Prostate gland (tissue), 2 donors: ENCODE measurements at regions not wholly inside any gene's neighbourhood (a gene's known extent, or its start where the extent isn't known, plus 50 kb on each side); places are given as distances from the start of the nearest gene placed in this dataset.
"Not testable (repeated sequence)": the region's sequence is repeated elsewhere in the genome, so short reads cannot be mapped to it uniquely, and the experiment has no call there.

Experiments used
- DNase-seq: peaks from one replicate; pipeline ENCODE4 v3.0.0-alpha.2; 2019; ENCODE audit warnings: low spot score
- H3K27ac ChIP-seq, 2 donors: fragments of 200-600 bp; sonication (generic); 2 replicates each; pipeline ENCODE4 v1.5.1; 2017 to 2019
- H3K27me3 ChIP-seq: fragments of 200-600 bp; sonication (generic); replicated peaks from 2 replicates; pipeline ENCODE4 v1.5.1; 2019; ENCODE audit not compliant: insufficient read depth
- H3K36me3 ChIP-seq, 2 donors: fragments of 200-600 bp; sonication (generic); 1 replicate in 1 of 2; 2 replicates in 1 of 2; pipeline versions ENCODE4 v1.5.1 to v1.8.1; 2017 to 2019
- H3K4me1 ChIP-seq: fragments of 200-600 bp; sonication (generic); replicated peaks from 2 replicates; pipeline ENCODE4 v1.5.1; 2019
- H3K4me3 ChIP-seq, 2 donors: fragments of 200-600 bp; sonication (generic); 2 replicates each; pipeline ENCODE4 v1.5.1; 2017 to 2019
- H3K9me3 ChIP-seq: fragments of 200-600 bp; sonication (generic); 2 replicates; pipeline ENCODE4 v1.5.1; 2017
- CTCF ChIP-seq, 4 experiments: fragments of 200-600 bp in 2 of 4; fragments of 450-650 bp in 2 of 4; sonication (generic) in 2 of 4; IDR thresholded peaks; 1 replicate in 3 of 4; 2 replicates in 1 of 4; pipeline ENCODE4 v1.5.1; 2016 to 2019; ENCODE audit warnings: antibody characterized with exemption in 4 of 4, mild to moderate bottlenecking in 2 of 4, moderate library complexity in 2 of 4
- POLR2A ChIP-seq: fragments of 450-650 bp; IDR thresholded peaks from one replicate; pipeline ENCODE4 v1.6.1; 2016; ENCODE audit warnings: antibody characterized with exemption, mild to moderate bottlenecking
- POLR2AphosphoS5 ChIP-seq: sonication (generic); formaldehyde crosslinking; IDR thresholded peaks from one replicate; pipeline ENCODE4 v1.6.1; 2017; ENCODE audit warnings: antibody characterized with exemption
- WGBS: methylation state at CpG from one replicate; pipeline ENCODE4 v1.1.5; 2018; 5-methylcytosine and 5-hydroxymethylcytosine counted together
- intact Hi-C: fragments of 100-400 bp; cut with DNase I; formaldehyde crosslinking; loops from one replicate; pipeline ENCODE4 v1.14.2; 2022

GRCh38 chr13:99087098-99087953 lies 109.5 kb upstream of the DOCK9 start:
- DNase-seq, result peak; percentile 91
- Histone ChIP-seq H3K9me3 (no peaks in the 10 kb centered on the region), H3K4me1 (peaks cover 4% of the 10 kb centered on the region), H3K27ac (peak overlapping the region; percentile 96 to 97), H3K4me3 (peak overlapping the region; percentile 84), H3K27me3 (no peaks in the 10 kb centered on the region), H3K36me3 (no peaks in the 10 kb centered on the region)
- intact Hi-C loops, result loop anchor here (5.0 kb wide), 1 partner anchor 115 kb away; the partner anchor contains the start of gene UBAC2
- 0% methylated on average over 37 of the region's 92 CpGs for WGBS
- peak in 2 of 4 experiments; percentile 30 to 45 for TF ChIP-seq CTCF (IDR thresholded peaks at IDR 0.05)
- peak; percentile 90 for TF ChIP-seq POLR2A
- TF ChIP-seq POLR2AphosphoS5, result peak; percentile 93

DNA sequence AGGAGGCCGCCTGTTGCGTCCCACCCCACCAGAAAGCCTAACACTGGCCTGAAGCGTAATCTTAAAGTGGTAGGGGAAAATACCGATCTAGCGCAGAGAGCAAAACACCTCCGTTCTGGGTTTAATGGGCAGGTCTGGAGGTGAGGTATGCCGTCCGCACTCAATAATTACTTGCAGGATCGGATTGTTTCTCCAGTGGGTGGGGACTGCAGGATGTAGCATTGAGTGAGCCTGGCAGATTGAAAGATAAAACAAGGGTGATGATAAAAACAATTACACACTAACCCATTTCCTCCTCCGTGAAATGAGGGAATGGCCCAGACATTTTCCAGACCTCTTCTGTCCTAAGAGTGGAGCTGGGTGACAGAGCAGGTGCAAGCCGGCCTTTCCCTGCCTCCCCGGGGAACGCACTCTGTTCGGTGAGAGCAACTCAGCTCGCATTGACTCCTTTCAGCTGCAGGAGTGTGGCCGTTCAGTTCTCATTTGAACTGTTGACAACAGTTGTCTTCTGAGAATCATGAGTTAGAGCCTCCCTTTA lies 110.2 kb upstream of the DOCK9 start:
- peaks cover 4% of the 10 kb centered on the region for H3K4me1 ChIP-seq
- H3K9me3 ChIP-seq, result no peaks in the 10 kb centered on the region
- no peak for TF ChIP-seq POLR2A
- no peak for TF ChIP-seq POLR2AphosphoS5
- TF ChIP-seq CTCF (IDR thresholded peaks at IDR 0.05), result no peak
- WGBS, result 10% methylated on average over 16 of the region's 16 CpGs
- intact Hi-C loops, result loop anchor here (5.0 kb wide), 1 partner anchor 114 kb away; the partner anchor contains the start of gene UBAC2
- H3K27ac ChIP-seq, result peak overlapping the region; percentile 96 to 97
- no peak for DNase-seq
- H3K36me3 ChIP-seq, result no peaks in the 10 kb centered on the region
- H3K4me3 ChIP-seq, result peak overlapping the region; percentile 84
- H3K27me3 ChIP-seq, result no peaks in the 10 kb centered on the region

DNA sequence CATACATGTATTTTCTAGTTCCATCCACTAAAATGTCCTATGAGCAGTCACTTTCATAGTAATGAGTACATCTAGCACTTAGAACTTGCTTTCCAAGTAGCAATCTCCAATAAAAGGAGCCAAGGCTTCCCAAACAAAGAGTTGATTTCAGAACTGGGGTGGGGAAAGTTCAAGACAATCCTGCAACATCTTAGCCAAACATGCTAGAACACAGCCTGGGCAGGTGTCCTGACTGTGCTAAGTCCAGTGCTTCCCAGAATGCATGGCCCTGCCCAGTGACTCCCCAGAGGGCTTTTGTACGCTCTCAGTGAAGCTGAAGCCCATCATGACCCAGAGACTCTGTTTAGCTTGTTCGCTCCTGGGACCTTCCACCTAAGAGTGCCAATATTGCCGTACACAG lies 106.7 kb upstream of the UBAC2 start:
- intact Hi-C loops, result no loop called here
- H3K27me3 ChIP-seq, result no peaks in the 10 kb centered on the region
- peak; percentile 33 for DNase-seq
- H3K4me3 ChIP-seq, result no peak overlapping the region
- no peaks in the 10 kb centered on the region for H3K36me3 ChIP-seq
- no peaks in the 10 kb centered on the region for H3K9me3 ChIP-seq
- peak; percentile 49 for TF ChIP-seq POLR2AphosphoS5
- TF ChIP-seq CTCF (IDR thresholded peaks at IDR 0.05), result no peak
- H3K4me1 ChIP-seq, result no peaks in the 10 kb centered on the region
- WGBS, result 72% methylated on average over 3 of the region's 3 CpGs
- H3K27ac ChIP-seq, result no peak overlapping the region

DNA sequence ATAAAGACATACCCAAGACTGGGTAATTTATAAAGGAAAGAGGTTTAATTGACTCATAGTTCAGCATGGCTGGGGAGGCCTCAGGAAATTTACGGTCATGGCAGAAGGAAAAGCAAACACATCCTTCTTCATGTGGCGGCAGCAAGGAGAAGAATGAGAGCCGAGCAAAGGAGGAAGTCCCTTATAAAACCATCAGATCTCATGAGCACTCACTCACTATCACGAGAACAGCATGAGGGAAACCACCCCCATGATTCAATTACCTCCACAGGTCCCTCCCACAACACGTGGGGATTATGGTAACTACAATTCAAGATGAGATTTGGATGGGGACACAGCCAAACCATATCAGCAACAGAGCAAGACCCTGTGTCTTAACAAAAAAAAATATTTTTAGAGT lies 98.8 kb upstream of the UBAC2 start:
- H3K4me3 ChIP-seq, H3K4me1 ChIP-seq, DNase-seq, intact Hi-C loops, H3K27ac ChIP-seq, H3K9me3 ChIP-seq, H3K36me3 ChIP-seq, H3K27me3 ChIP-seq: not testable (repeated sequence)
- WGBS, result 52% methylated on average over 5 of the region's 5 CpGs

GRCh38 chr13:99103536-99103935 lies 97.1 kb upstream of the UBAC2 start:
- intact Hi-C loops, result no loop called here
- Histone ChIP-seq H3K27me3 (no peaks in the 10 kb centered on the region), H3K27ac (no peak overlapping the region), H3K4me1 (no peaks in the 10 kb centered on the region), H3K4me3 (no peak overlapping the region), H3K36me3 (no peaks in the 10 kb centered on the region), H3K9me3 (no peaks in the 10 kb centered on the region)
- TF ChIP-seq CTCF (IDR thresholded peaks at IDR 0.05), result no peak
- no peak for TF ChIP-seq POLR2AphosphoS5
- no peak for TF ChIP-seq POLR2A
- no peak for DNase-seq
- WGBS, result 57% methylated on average over 7 of the region's 7 CpGs
